GM23338 (cell line): ENCODE measurements at regions not wholly inside any gene's neighbourhood (a gene's known extent, or its start where the extent isn't known, plus 50 kb on each side); places are given as distances from the start of the nearest gene placed in this dataset.

Experiments used
- ATAC-seq: fragments of 200-7000 bp; cut with Tn5 transposase; 3 replicates; pipeline ENCODE4 v1.9.1; 2020
- DNase-seq: peaks from one replicate; pipeline ENCODE4 v3.0.0-alpha.2; 2015; ENCODE audit warnings: low spot score
- H2AFZ ChIP-seq: fragments of 200-600 bp; sonication (generic); 2 replicates; pipeline ENCODE4 v1.8.0; 2016; ENCODE audit warnings: antibody characterized with exemption, mild to moderate bottlenecking, moderate library complexity
- H3F3A ChIP-seq: fragments of 200-600 bp; sonication (generic); replicated peaks from 2 replicates; pipeline ENCODE4 v1.8.0; 2017; ENCODE audit warnings: antibody characterized with exemption, mixed run types, low read depth
- H3K27ac ChIP-seq: fragments of 200-600 bp; sonication (generic); 2 replicates; pipeline ENCODE4 v1.6.1; 2016; ENCODE audit warnings: low read depth
- H3K27me3 ChIP-seq: fragments of 200-600 bp; sonication (generic); 2 replicates; pipeline ENCODE4 v1.8.0; 2016; ENCODE audit warnings: mild to moderate bottlenecking, mixed run types, moderate library complexity; ENCODE audit not compliant: insufficient read depth
- H3K36me3 ChIP-seq: fragments of 200-600 bp; sonication (generic); 2 replicates; pipeline ENCODE4 v1.8.0; 2016; ENCODE audit warnings: mild to moderate bottlenecking; ENCODE audit not compliant: insufficient read depth
- H3K4me1 ChIP-seq: fragments of 200-600 bp; sonication (generic); 2 replicates; pipeline ENCODE4 v1.8.0; 2016; ENCODE audit warnings: mild to moderate bottlenecking, moderate library complexity; ENCODE audit not compliant: insufficient read depth
- H3K4me2 ChIP-seq: fragments of 200-600 bp; sonication (generic); 2 replicates; pipeline ENCODE4 v1.7.1; 2017; ENCODE audit warnings: mixed run types
- H3K4me3 ChIP-seq: fragments of 200-600 bp; sonication (generic); 2 replicates; pipeline ENCODE4 v1.6.1; 2016; ENCODE audit warnings: mixed run types
- H3K79me2 ChIP-seq: fragments of 200-600 bp; sonication (generic); replicated peaks from 2 replicates; pipeline ENCODE4 v1.8.0; 2017; ENCODE audit warnings: mild to moderate bottlenecking; ENCODE audit not compliant: insufficient read depth
- H3K9me2 ChIP-seq: fragments of 200-600 bp; sonication (generic); 2 replicates; pipeline ENCODE4 v1.8.0; 2017; ENCODE audit not compliant: insufficient read depth
- H4K20me1 ChIP-seq: fragments of 200-600 bp; sonication (generic); replicated peaks from 2 replicates; pipeline ENCODE4 v1.8.0; 2017; ENCODE audit warnings: mild to moderate bottlenecking; ENCODE audit not compliant: insufficient read depth
- H3K27ac Mint-ChIP-seq: 2 replicates; pipeline ENCODE4 v1.8.0; 2020; ENCODE audit warnings: inconsistent platforms, mild to moderate bottlenecking, moderate library complexity, mixed read lengths
- H3K27me3 Mint-ChIP-seq: 3 replicates; pipeline ENCODE4 v1.8.0; 2022; ENCODE audit warnings: low read depth, mild to moderate bottlenecking, moderate library complexity, mixed read lengths, inconsistent platforms; ENCODE audit not compliant: insufficient read depth, poor library complexity
- H3K36me3 Mint-ChIP-seq: 3 replicates; pipeline ENCODE4 v1.8.0; 2021; ENCODE audit warnings: low read depth, mild to moderate bottlenecking, inconsistent platforms, moderate library complexity, mixed read lengths
- H3K4me1 Mint-ChIP-seq: 3 replicates; pipeline ENCODE4 v1.8.0; 2020; ENCODE audit warnings: mild to moderate bottlenecking, inconsistent platforms, mixed read lengths
- H3K4me3 Mint-ChIP-seq: 3 replicates; pipeline ENCODE4 v1.8.0; 2021; ENCODE audit warnings: moderate library complexity, mild to moderate bottlenecking, inconsistent platforms, mixed read lengths
- H3K9me3 Mint-ChIP-seq: 3 replicates; pipeline ENCODE4 v1.8.0; 2020; ENCODE audit warnings: moderate library complexity, mild to moderate bottlenecking, inconsistent platforms, mixed read lengths
- CREB1 ChIP-seq: fragments of 250-450 bp; sonication (Bioruptor Pico); IDR thresholded peaks from 2 replicates; pipeline ENCODE4 v1.5.0; 2020; ENCODE audit warnings: low read depth, mild to moderate bottlenecking, moderate library complexity
- EZH2 ChIP-seq: fragments of 200-600 bp; sonication (generic); IDR thresholded peaks from one replicate; pipeline ENCODE4 v1.8.0; 2017; ENCODE audit warnings: antibody characterized with exemption, mild to moderate bottlenecking, low read depth; ENCODE audit not compliant: unreplicated experiment
- EZH2phosphoT487 ChIP-seq: fragments of 200-600 bp; sonication (generic); IDR thresholded peaks from one replicate; pipeline ENCODE4 v1.8.1; 2018; ENCODE audit warnings: antibody characterized with exemption; ENCODE audit not compliant: unreplicated experiment
- JUNB ChIP-seq: IDR thresholded peaks from one replicate; pipeline ENCODE4 v1.6.1; 2016; ENCODE audit warnings: antibody characterized with exemption; ENCODE audit not compliant: unreplicated experiment
- NANOG ChIP-seq: IDR thresholded peaks from 2 replicates; pipeline ENCODE4 v1.6.1; 2016; ENCODE audit warnings: antibody characterized with exemption, borderline replicate concordance
- POLR2AphosphoS5 ChIP-seq: IDR thresholded peaks from 2 replicates; pipeline ENCODE4 v1.6.1; 2016; ENCODE audit warnings: antibody characterized with exemption, low read depth
- STAT1 ChIP-seq: IDR thresholded peaks from one replicate; pipeline ENCODE4 v1.6.1; 2016; ENCODE audit warnings: antibody characterized with exemption; ENCODE audit not compliant: unreplicated experiment
- ZNF114 ChIP-seq: fragments of 250-450 bp; sonication (Bioruptor Pico); IDR thresholded peaks from 2 replicates; pipeline ENCODE4 v1.5.0; 2020; ENCODE audit warnings: mild to moderate bottlenecking, moderate library complexity
- TF ChIP-seq, protein P1 (sequence below): IDR thresholded peaks from 2 replicates; pipeline ENCODE4 v1.6.1; 2016; ENCODE audit warnings: antibody characterized with exemption
- TF ChIP-seq, protein P2 (sequence below): fragments of 250-450 bp; sonication (Bioruptor Pico); IDR thresholded peaks from 2 replicates; pipeline ENCODE4 v1.5.0; 2020; ENCODE audit warnings: mild to moderate bottlenecking, moderate library complexity
- TF ChIP-seq, protein P3 (sequence below): IDR thresholded peaks from one replicate; pipeline ENCODE4 v1.6.1; 2018; ENCODE audit warnings: antibody characterized with exemption; ENCODE audit not compliant: unreplicated experiment
- TF ChIP-seq, protein P4 (sequence below), 2 experiments: fragments of 200-600 bp in 1 of 2; sonication (generic) in 1 of 2; conservative IDR thresholded peaks; 2 replicates each; pipeline versions ENCODE4 v1.5.1 to v1.6.1; 2016 to 2017; ENCODE audit warnings: antibody characterized with exemption in 2 of 2, low read depth in 2 of 2, mild to moderate bottlenecking in 2 of 2, moderate library complexity in 1 of 2

DNA sequence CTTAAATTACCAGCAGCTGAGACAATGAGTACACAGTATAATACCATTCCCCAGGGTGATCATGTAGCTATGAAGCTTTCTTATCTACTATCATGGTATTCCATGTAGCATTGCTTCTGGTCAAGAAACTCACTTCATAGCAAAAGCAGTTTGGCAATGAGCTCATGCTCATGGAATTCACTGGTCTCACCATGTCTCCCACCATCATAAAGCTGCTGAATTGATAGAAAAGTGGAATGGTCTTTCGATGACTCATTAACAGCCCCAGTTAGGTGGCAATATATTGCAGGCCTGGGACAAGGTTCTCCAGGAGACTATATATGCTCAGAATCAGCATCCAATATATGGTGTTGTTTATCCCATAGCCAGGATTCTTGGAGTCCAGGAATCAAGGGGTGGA is 553.7 kb downstream of the FOXG1 start:
- Histone ChIP-seq H3F3A (no peaks in the 10 kb centered on the region), H3K36me3 (no peaks in the 10 kb centered on the region), H3K4me1 (no peaks in the 10 kb centered on the region), H4K20me1 (no peaks in the 10 kb centered on the region), H3K9me2 (no peaks in the 10 kb centered on the region), H3K79me2 (no peaks in the 10 kb centered on the region), H3K4me3 (no peak overlapping the region), H3K27me3 (no peaks in the 10 kb centered on the region), H3K4me2 (no peak overlapping the region), H3K27ac (no peak overlapping the region), H2AFZ (no peak overlapping the region)
- no peaks in the 10 kb centered on the region for H3K9me3 Mint-ChIP-seq
- no peak for TF ChIP-seq EZH2
- no peak for TF ChIP-seq EZH2phosphoT487
- TF ChIP-seq, protein P1, sequence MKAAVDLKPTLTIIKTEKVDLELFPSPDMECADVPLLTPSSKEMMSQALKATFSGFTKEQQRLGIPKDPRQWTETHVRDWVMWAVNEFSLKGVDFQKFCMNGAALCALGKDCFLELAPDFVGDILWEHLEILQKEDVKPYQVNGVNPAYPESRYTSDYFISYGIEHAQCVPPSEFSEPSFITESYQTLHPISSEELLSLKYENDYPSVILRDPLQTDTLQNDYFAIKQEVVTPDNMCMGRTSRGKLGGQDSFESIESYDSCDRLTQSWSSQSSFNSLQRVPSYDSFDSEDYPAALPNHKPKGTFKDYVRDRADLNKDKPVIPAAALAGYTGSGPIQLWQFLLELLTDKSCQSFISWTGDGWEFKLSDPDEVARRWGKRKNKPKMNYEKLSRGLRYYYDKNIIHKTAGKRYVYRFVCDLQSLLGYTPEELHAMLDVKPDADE: no peak
- TF ChIP-seq, protein P2, sequence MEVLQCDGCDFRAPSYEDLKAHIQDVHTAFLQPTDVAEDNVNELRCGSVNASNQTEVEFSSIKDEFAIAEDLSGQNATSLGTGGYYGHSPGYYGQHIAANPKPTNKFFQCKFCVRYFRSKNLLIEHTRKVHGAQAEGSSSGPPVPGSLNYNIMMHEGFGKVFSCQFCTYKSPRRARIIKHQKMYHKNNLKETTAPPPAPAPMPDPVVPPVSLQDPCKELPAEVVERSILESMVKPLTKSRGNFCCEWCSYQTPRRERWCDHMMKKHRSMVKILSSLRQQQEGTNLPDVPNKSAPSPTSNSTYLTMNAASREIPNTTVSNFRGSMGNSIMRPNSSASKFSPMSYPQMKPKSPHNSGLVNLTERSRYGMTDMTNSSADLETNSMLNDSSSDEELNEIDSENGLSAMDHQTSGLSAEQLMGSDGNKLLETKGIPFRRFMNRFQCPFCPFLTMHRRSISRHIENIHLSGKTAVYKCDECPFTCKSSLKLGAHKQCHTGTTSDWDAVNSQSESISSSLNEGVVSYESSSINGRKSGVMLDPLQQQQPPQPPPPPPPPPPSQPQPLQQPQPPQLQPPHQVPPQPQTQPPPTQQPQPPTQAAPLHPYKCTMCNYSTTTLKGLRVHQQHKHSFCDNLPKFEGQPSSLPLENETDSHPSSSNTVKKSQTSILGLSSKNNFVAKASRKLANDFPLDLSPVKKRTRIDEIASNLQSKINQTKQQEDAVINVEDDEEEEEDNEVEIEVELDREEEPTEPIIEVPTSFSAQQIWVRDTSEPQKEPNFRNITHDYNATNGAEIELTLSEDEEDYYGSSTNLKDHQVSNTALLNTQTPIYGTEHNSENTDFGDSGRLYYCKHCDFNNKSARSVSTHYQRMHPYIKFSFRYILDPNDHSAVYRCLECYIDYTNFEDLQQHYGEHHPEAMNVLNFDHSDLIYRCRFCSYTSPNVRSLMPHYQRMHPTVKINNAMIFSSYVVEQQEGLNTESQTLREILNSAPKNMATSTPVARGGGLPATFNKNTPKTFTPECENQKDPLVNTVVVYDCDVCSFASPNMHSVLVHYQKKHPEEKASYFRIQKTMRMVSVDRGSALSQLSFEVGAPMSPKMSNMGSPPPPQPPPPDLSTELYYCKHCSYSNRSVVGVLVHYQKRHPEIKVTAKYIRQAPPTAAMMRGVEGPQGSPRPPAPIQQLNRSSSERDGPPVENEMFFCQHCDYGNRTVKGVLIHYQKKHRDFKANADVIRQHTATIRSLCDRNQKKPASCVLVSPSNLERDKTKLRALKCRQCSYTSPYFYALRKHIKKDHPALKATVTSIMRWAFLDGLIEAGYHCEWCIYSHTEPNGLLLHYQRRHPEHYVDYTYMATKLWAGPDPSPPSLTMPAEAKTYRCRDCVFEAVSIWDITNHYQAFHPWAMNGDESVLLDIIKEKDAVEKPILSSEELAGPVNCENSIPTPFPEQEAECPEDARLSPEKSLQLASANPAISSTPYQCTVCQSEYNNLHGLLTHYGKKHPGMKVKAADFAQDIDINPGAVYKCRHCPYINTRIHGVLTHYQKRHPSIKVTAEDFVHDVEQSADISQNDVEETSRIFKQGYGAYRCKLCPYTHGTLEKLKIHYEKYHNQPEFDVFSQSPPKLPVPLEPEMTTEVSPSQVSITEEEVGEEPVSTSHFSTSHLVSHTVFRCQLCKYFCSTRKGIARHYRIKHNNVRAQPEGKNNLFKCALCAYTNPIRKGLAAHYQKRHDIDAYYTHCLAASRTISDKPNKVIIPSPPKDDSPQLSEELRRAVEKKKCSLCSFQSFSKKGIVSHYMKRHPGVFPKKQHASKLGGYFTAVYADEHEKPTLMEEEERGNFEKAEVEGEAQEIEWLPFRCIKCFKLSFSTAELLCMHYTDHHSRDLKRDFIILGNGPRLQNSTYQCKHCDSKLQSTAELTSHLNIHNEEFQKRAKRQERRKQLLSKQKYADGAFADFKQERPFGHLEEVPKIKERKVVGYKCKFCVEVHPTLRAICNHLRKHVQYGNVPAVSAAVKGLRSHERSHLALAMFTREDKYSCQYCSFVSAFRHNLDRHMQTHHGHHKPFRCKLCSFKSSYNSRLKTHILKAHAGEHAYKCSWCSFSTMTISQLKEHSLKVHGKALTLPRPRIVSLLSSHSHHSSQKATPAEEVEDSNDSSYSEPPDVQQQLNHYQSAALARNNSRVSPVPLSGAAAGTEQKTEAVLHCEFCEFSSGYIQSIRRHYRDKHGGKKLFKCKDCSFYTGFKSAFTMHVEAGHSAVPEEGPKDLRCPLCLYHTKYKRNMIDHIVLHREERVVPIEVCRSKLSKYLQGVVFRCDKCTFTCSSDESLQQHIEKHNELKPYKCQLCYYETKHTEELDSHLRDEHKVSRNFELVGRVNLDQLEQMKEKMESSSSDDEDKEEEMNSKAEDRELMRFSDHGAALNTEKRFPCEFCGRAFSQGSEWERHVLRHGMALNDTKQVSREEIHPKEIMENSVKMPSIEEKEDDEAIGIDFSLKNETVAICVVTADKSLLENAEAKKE (CRISPR knock-in tag): no peak
- TF ChIP-seq CREB1 (CRISPR knock-in tag): no peak
- TF ChIP-seq POLR2AphosphoS5: no peak
- TF ChIP-seq JUNB: no peak
- TF ChIP-seq, protein P3, sequence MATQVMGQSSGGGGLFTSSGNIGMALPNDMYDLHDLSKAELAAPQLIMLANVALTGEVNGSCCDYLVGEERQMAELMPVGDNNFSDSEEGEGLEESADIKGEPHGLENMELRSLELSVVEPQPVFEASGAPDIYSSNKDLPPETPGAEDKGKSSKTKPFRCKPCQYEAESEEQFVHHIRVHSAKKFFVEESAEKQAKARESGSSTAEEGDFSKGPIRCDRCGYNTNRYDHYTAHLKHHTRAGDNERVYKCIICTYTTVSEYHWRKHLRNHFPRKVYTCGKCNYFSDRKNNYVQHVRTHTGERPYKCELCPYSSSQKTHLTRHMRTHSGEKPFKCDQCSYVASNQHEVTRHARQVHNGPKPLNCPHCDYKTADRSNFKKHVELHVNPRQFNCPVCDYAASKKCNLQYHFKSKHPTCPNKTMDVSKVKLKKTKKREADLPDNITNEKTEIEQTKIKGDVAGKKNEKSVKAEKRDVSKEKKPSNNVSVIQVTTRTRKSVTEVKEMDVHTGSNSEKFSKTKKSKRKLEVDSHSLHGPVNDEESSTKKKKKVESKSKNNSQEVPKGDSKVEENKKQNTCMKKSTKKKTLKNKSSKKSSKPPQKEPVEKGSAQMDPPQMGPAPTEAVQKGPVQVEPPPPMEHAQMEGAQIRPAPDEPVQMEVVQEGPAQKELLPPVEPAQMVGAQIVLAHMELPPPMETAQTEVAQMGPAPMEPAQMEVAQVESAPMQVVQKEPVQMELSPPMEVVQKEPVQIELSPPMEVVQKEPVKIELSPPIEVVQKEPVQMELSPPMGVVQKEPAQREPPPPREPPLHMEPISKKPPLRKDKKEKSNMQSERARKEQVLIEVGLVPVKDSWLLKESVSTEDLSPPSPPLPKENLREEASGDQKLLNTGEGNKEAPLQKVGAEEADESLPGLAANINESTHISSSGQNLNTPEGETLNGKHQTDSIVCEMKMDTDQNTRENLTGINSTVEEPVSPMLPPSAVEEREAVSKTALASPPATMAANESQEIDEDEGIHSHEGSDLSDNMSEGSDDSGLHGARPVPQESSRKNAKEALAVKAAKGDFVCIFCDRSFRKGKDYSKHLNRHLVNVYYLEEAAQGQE: no peak
- TF ChIP-seq, protein P4, sequence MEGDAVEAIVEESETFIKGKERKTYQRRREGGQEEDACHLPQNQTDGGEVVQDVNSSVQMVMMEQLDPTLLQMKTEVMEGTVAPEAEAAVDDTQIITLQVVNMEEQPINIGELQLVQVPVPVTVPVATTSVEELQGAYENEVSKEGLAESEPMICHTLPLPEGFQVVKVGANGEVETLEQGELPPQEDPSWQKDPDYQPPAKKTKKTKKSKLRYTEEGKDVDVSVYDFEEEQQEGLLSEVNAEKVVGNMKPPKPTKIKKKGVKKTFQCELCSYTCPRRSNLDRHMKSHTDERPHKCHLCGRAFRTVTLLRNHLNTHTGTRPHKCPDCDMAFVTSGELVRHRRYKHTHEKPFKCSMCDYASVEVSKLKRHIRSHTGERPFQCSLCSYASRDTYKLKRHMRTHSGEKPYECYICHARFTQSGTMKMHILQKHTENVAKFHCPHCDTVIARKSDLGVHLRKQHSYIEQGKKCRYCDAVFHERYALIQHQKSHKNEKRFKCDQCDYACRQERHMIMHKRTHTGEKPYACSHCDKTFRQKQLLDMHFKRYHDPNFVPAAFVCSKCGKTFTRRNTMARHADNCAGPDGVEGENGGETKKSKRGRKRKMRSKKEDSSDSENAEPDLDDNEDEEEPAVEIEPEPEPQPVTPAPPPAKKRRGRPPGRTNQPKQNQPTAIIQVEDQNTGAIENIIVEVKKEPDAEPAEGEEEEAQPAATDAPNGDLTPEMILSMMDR (conservative IDR thresholded peaks at IDR 0.05; ENCODE audit: low read depth in 2 of 2): no peak
- no peak for TF ChIP-seq ZNF114 (CRISPR knock-in tag)
- TF ChIP-seq NANOG: no peak
- no peak for TF ChIP-seq STAT1
- no peak overlapping the region for H3K4me3 Mint-ChIP-seq
- no peak for DNase-seq
- no peak overlapping the region for H3K27ac Mint-ChIP-seq
- H3K4me1 Mint-ChIP-seq: no peaks in the 10 kb centered on the region
- ATAC-seq: no peak
- no peaks in the 10 kb centered on the region for H3K36me3 Mint-ChIP-seq
- H3K27me3 Mint-ChIP-seq: no peaks in the 10 kb centered on the region
